Testis (tissue), 2 donors: ENCODE measurements at regions not wholly inside any gene's neighbourhood (a gene's known extent, or its start where the extent isn't known, plus 50 kb on each side); places are given as distances from the start of the nearest gene placed in this dataset.

Source experiments
- POLR2A ChIP-seq: fragments of 450-650 bp; IDR thresholded peaks from one replicate; pipeline ENCODE4 v1.6.1; 2017; ENCODE audit warnings: antibody characterized with exemption, mild to moderate bottlenecking, moderate library complexity
- TF ChIP-seq, protein P1 (sequence below), 3 experiments: fragments of 450-650 bp in 2 of 3; fragments of 200-600 bp in 1 of 3; sonication (generic) in 1 of 3; IDR thresholded peaks; one replicate each; pipeline ENCODE4 v1.5.1; 2016 to 2019; ENCODE audit warnings: antibody characterized with exemption in 3 of 3, mild to moderate bottlenecking in 2 of 3, moderate library complexity in 1 of 3

DNA sequence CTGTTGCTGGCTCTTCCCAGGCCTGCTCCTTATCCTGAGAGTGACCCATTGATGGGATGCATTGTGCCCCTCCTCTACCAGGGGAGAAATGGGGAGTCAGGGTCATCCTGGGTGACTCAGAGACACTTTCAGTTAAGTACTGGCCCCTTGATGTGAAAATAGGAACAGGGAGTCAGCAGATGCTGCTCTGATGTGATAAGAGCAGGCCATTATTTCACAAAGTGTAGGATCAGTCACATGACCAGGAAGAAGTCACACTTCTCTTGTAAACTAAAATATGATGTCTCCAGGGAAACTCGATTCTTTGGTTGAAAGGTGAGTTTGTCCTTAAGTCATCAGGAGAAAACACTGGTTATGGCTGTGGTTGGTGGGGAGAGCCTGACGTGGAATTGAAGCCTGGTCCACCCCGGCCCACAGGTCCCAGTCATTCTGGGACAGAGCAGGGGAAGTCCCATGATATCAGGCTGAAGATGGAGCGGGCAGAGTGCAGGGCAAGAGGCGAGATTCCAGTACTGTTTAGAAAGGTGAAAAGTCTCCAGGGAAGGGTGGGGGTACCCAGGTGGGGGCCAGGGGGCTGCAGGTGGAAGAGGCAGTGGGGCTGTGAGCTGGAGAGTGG lies 88.6 kb upstream of the NLRP1 start:
- TF ChIP-seq, protein P1, sequence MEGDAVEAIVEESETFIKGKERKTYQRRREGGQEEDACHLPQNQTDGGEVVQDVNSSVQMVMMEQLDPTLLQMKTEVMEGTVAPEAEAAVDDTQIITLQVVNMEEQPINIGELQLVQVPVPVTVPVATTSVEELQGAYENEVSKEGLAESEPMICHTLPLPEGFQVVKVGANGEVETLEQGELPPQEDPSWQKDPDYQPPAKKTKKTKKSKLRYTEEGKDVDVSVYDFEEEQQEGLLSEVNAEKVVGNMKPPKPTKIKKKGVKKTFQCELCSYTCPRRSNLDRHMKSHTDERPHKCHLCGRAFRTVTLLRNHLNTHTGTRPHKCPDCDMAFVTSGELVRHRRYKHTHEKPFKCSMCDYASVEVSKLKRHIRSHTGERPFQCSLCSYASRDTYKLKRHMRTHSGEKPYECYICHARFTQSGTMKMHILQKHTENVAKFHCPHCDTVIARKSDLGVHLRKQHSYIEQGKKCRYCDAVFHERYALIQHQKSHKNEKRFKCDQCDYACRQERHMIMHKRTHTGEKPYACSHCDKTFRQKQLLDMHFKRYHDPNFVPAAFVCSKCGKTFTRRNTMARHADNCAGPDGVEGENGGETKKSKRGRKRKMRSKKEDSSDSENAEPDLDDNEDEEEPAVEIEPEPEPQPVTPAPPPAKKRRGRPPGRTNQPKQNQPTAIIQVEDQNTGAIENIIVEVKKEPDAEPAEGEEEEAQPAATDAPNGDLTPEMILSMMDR (IDR thresholded peaks at IDR 0.05): no peak
- TF ChIP-seq POLR2A: no peak
